NCI-H128 (cell line): ENCODE measurements at regions not wholly inside any gene's neighbourhood (a gene's known extent, or its start where the extent isn't known, plus 50 kb on each side); places are given as distances from the start of the nearest gene placed in this dataset.
A peak's percentile ranks its signal among the peaks of the same experiment; 100 is the strongest.

Experiments
- DNase-seq: peaks from one replicate; lab custom pipeline; 2025; ENCODE audit not compliant: unreplicated experiment; lab: John Stamatoyannopoulos, UW

DNA sequence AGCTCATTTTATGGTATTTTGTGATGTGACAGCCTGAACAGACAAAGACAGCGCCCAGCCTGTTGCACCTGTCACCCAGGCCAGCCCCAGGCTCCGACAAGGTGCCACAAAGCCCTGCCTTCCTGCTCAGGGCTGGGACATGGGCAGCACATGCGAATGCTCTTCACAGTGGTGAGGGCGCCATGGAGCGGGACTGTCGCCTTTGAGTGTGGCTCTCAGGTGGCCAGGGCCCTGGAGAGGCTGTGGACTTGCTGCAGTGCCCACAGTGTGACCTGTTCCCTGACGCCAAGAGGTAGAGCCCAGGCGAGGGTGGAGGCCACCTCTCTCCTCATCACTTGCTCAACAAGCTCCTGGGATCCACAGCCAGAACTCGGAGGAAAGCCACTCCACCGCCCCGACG lies 346.3 kb downstream of the SHANK2 start:
- no peak for DNase-seq

DNA sequence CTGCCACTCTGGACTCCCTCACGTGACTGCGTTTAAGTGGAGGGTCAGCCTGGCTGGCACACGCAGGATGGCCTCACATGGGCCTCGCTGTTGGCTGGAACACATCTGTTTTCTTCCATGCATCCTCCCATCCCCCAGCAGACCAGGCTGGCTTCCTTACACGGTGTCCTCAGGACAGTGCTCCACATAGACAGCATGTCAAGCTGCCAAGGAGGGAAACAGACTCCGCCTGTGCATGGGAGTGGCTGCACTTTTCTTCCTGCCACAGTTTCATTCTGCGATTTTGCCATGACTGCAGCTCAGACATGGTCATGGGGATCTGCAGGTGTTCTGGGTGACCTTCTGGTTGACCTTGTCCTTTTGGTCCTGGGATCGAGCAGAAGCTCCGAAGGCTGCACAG lies 344.2 kb downstream of the SHANK2 start:
- DNase-seq: no peak

- no peak for DNase-seq
Measured at GRCh38 chr11:70910835-70911234, 341.5 kb downstream of the SHANK2 start.

DNA sequence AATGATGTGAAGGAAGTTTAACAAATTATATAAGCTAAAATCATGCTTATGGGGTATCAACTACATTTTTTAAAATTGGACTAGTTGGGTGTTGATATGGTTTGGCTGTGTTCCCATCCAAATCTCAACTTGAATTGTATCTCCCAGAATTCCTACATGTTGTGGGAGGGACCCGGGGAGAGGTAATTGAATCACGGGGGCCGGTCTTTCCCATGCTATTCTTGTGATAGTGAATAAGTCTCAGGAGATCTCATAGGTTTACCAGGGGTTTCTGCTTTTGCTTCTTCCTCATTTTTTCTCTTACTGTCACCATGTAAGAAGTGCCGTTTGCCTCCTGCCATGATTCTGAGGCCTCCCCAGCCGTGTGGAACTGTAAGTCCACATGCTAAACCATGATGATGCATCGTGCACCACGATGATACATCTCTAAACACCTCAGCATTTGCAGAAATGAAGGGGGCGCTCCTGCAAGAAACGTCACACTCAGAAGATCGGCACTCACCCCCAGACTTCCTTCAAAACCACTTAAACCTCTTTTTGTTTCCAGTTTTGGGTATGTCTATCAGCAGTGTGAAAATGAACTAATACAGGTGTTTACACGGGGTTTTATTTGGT lies 340.0 kb downstream of the SHANK2 start:
- DNase-seq: no peak

DNA sequence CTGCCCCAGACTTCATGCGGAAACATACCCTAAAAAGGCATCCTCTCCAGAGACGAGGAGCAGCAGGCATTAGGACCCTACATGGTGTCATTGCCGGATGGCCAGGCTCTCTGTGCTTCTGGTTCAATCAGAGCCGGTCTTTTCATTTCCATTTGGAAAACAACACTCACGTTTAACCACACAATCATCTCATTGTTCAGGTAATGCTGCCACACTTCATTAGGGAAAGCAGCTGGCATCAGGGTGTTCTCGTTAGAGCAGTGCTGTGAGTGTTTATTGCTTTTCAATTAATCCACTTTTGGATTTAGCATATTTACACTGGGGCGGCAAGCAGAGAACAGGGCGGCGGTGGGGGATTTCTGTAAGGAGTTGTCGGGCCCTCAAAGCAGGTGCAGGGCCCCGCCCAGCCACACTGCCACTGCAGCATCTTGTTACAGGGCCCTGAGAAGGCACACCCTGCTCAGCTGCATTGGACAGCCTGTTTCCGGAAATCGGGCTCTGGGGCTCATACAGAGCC lies 338.6 kb downstream of the SHANK2 start:
- DNase-seq: peak; percentile 99

- DNase-seq: no peak
Measured at GRCh38 chr11:70914496-70914895, 337.9 kb downstream of the SHANK2 start.

- no peak for DNase-seq
Measured at GRCh38 chr11:70915158-70915985, 337.0 kb downstream of the SHANK2 start.

DNA sequence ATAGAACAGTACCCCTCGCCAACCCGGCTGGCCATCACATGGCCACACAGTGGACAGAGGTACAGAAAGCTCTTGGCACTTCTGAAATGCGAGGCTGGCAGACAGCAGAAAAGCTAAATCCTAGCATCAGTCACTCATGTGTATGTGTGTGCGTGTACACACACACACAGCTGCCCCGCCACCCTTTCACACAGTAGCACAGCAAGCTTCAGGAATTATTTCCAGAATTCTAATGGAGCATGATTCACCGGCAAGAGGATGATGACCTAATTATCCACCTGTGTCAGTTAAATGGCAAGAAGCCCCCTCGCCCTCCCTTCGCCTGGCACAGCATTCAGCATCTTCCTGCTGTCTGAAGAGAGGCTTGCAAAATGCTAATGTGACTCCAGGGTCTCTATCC lies 336.0 kb downstream of the SHANK2 start:
- no peak for DNase-seq

DNA sequence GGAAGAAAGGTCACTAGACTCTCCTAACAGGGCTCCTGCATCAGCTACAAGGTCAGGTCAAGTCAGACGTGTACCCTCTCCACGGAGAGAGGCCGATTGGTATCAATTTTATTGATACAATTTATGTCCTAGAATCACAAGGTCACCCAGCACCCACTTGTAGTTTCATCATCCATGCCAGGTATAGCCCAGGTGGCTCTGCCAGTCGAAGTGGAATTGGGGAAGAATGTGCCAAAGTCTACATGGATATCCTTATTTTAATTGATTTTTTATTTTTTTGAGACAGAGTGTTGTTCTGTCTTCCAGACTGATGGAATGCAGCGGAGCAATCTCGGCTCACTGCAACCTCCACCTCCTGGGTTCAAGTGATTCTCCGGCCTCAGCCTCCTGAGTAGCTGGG lies 334.1 kb downstream of the SHANK2 start:
- no peak for DNase-seq

DNA sequence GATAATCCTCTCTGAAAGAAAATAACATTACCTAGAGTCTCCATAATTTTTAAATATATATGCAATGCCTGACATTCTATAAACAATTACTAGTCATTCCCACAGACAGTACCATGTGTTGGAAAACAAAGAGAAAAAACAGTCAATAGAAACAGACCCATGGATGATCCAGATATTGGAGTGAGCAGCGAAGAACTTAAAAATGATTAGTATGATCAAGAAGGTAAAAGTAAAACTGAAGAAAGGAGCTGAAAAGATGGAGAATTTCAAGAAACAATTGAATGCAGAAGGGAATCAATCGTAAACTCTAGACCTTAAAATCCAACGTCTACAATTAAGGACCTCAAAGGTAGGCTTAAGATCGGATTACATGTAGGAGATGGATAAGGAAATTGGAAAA lies 330.6 kb downstream of the SHANK2 start:
- DNase-seq: no peak

- DNase-seq: no peak
Measured at GRCh38 chr11:70924108-70924507, 328.3 kb downstream of the SHANK2 start.

- no peak for DNase-seq
Measured at GRCh38 chr11:70925238-70925637, 327.1 kb downstream of the SHANK2 start.

DNA sequence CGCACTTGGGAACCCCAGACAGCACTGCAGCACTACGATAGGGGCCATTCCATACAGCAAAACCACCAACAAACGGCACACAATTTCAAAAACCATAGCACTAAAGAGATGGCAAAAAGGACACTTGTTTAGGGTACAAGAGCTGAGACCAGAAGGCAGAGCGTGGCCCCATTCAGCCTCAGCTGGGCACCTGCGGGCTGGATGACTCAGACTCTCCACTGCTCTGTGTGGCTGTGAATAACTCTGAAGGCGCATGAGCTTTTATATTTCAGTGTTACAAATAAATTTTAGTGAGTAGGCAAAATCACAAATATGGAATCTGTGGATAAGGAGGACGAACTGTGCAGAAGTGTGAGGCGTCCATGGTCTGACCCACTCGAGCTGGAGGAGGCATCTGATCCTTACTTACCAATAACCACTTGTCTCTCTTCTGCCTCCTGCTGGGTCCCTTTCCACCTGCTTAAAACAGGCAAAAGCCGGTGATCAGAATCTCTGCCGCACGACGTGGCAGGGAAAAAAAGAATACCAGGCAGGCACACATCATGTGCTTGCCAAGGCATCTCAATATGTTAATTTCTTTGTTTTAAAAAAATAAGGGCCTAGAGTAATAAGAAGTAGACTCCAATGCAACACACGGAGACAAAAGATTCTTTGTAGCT lies 325.7 kb downstream of the SHANK2 start:
- DNase-seq: no peak

- no peak for DNase-seq
Measured at GRCh38 chr11:70928854-70929598, 323.4 kb downstream of the SHANK2 start.

DNA sequence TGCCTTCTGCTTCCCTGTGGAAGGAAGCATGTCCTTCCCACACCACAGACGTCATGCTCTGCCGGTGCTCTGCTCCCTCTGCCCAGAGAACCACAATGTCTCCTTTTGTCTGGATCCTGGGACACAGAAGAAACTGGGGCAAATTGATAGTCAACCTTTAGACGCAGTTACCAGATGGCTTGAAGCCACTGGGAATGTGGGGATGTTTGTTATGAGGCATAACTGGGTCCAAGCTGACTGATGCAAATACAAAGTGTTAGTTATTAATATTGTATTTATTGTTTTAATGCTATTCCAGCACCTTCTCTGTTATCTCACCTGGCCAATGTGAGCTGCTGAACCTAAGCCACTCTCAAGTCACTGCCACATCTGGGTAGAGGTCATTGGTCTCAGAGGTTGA lies 322.2 kb downstream of the SHANK2 start:
- DNase-seq: no peak

DNA sequence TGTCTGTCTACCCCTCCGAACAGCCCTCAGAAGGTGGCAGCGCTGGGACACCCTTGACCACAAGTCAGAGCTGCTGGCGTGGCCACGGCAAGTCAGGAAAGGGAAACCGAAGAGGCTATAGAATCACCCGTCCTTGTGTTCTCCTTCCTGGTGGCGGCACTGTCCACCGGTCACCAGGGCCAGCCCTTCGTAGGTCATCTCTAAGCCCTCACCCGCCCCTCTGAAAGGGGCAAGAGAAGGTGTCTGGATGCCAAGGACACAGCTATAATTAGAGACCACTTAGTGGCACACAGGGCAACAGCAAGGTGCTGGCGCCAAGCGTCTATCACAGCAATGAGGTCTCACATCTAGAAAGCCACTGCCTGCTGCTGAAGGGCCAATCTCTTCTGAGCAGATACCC lies 320.9 kb downstream of the SHANK2 start:
- no peak for DNase-seq

DNA sequence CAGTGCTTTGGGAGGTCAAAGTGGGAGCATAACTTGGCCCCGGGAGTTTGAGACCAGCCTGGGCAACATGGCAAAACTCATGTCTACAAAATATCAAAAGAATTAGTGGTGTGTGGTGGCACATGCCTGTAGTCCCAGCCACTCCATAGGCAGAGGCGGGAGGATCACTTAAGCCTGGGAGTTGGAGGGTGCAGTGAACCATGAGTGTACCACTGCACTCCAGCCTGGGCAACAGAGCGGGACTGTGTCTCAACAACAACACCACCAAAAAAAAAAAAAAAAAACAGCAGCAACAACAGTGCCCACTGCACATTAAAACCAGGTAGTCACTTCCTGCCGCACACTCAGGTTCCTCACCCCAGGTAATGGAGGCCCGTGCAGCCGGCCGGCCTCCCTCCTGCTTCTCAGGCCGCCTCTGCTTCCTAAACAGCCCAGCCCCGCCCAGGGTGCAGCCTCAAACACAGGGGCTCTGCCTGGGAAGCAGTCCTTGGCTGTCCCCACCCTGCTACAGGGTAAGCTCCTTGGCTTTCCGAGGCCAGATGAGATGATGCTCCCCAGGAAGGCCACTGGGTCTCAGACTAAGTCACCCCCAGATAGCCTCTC lies 318.3 kb downstream of the SHANK2 start:
- no peak for DNase-seq

- DNase-seq: no peak
Measured at GRCh38 chr11:70935006-70935768, 317.2 kb downstream of the SHANK2 start.

GRCh38 chr11:70942593-70942992 lies 309.8 kb downstream of the SHANK2 start:
- DNase-seq: no peak

GRCh38 chr11:70944141-70944540 lies 308.2 kb downstream of the SHANK2 start:
- no peak for DNase-seq
